B cell (primary cell): ENCODE measurements at regions not wholly inside any gene's neighbourhood (a gene's known extent, or its start where the extent isn't known, plus 50 kb on each side); places are given as distances from the start of the nearest gene placed in this dataset.

ENCODE experiments used
- CTCF ChIP-seq: fragments of 200-600 bp; IDR thresholded peaks from one replicate; pipeline ENCODE4 v1.8.0; 2022; ENCODE audit warnings: antibody characterized with exemption, mild to moderate bottlenecking
- EZH2 ChIP-seq: IDR thresholded peaks from 2 replicates; pipeline ENCODE4 v1.6.1; 2012; ENCODE audit warnings: borderline replicate concordance, low read depth, mild to moderate bottlenecking, moderate library complexity, low read length; ENCODE audit not compliant: insufficient read depth, poor library complexity, severe bottlenecking

GRCh38 chr10:27373566-27374160 is 130.4 kb upstream of the RAB18 start:
- TF ChIP-seq CTCF (no peak), EZH2 (no peak)
